IMR-90 (cell line): ENCODE measurements at regions not wholly inside any gene's neighbourhood (a gene's known extent, or its start where the extent isn't known, plus 50 kb on each side); places are given as distances from the start of the nearest gene placed in this dataset.

Source experiments
- ATAC-seq: fragments of 200-7000 bp; cut with Tn5 transposase; 2 replicates; pipeline ENCODE4 v1.9.1; 2020; ENCODE audit warnings: low read depth, mild to moderate bottlenecking, moderate library complexity
- BruUV-seq: library from RNA; stranded (reverse); fragments of 400-500 nt; replicated peaks from 2 replicates; lab custom pipeline; 2021; lab: Mats Ljungman, UMichigan
- CTCF ChIA-PET: fragments of 300-600 bp; formaldehyde crosslinking; extraction: SDS; loops from one replicate; lab custom pipeline; 2021; ENCODE audit warnings: antibody characterized with exemption; lab: Yijun Ruan, JAX
- POLR2A ChIA-PET: fragments of 300-600 bp; sonication (Branson Sonifier 250); formaldehyde crosslinking; loops from one replicate; lab custom pipeline; 2022; ENCODE audit warnings: antibody characterized with exemption; ENCODE audit not compliant: unreplicated experiment; lab: Charles Lee
- DNase-seq: peaks from one replicate; pipeline ENCODE4 v3.0.0; 2013
- H2AFZ ChIP-seq: replicated peaks from 2 replicates; pipeline ENCODE3; 2013; ENCODE audit warnings: low read length, mild to moderate bottlenecking; ENCODE audit not compliant: poor library complexity
- H2AK5ac ChIP-seq: 2 replicates; pipeline ENCODE4 v1.6.1; 2013; ENCODE audit warnings: low read depth, low read length, inconsistent platforms
- H2AK9ac ChIP-seq: replicated peaks from 2 replicates; pipeline ENCODE3; 2013; ENCODE audit warnings: mild to moderate bottlenecking, low read depth, low read length, moderate library complexity; ENCODE audit not compliant: poor library complexity
- H2BK120ac ChIP-seq: 2 replicates; pipeline ENCODE4 v1.6.1; 2013; ENCODE audit warnings: low read depth, low read length, inconsistent platforms
- H2BK15ac ChIP-seq: 3 replicates; pipeline ENCODE4 v1.6.1; 2013; ENCODE audit warnings: low read depth, low read length, inconsistent platforms
- H2BK20ac ChIP-seq: 2 replicates; pipeline ENCODE4 v1.6.1; 2013; ENCODE audit warnings: low read depth, mild to moderate bottlenecking, inconsistent platforms, low read length, moderate library complexity
- H2BK5ac ChIP-seq: 2 replicates; pipeline ENCODE4 v1.6.1; 2013; ENCODE audit warnings: mild to moderate bottlenecking, low read depth, low read length, inconsistent platforms; ENCODE audit not compliant: poor library complexity, severe bottlenecking
- H3K14ac ChIP-seq: replicated peaks from 2 replicates; pipeline ENCODE4 v1.6.1; 2013; ENCODE audit warnings: low read depth, low read length, inconsistent platforms
- H3K18ac ChIP-seq: 2 replicates; pipeline ENCODE4 v1.6.1; 2013; ENCODE audit warnings: low read depth, low read length, control low read depth
- H3K23ac ChIP-seq: 2 replicates; pipeline ENCODE4 v1.6.1; 2013; ENCODE audit warnings: low read depth, low read length, inconsistent platforms
- H3K27ac ChIP-seq: 2 replicates; pipeline ENCODE4 v1.5.1; 2013; ENCODE audit warnings: mild to moderate bottlenecking, control low read depth, low read length; ENCODE audit not compliant: insufficient read depth
- H3K27me3 ChIP-seq: 2 replicates; pipeline ENCODE4 v1.6.1; 2013; ENCODE audit warnings: low read length; ENCODE audit not compliant: control insufficient read depth, insufficient read depth
- H3K36me3 ChIP-seq: 2 replicates; pipeline ENCODE4 v1.6.1; 2013; ENCODE audit warnings: low read length, mixed read lengths; ENCODE audit not compliant: control insufficient read depth, insufficient read depth
- H3K4ac ChIP-seq: 2 replicates; pipeline ENCODE4 v1.6.1; 2013; ENCODE audit warnings: low read depth, low read length, inconsistent platforms
- H3K4me1 ChIP-seq: 2 replicates; pipeline ENCODE4 v1.6.1; 2013; ENCODE audit warnings: low read length, mixed read lengths; ENCODE audit not compliant: control insufficient read depth, insufficient read depth
- H3K4me2 ChIP-seq: 2 replicates; pipeline ENCODE4 v1.6.1; 2013; ENCODE audit warnings: low read depth, mild to moderate bottlenecking, control low read depth, low read length, moderate library complexity
- H3K4me3 ChIP-seq: 2 replicates; pipeline ENCODE4 v1.5.1; 2013; ENCODE audit warnings: low read depth, mild to moderate bottlenecking, control low read depth, low read length, moderate library complexity; ENCODE audit not compliant: insufficient read depth
- H3K56ac ChIP-seq: 2 replicates; pipeline ENCODE4 v1.6.1; 2013; ENCODE audit warnings: low read length, inconsistent platforms; ENCODE audit not compliant: insufficient read depth; ENCODE audit errors: extremely low read depth
- H3K79me1 ChIP-seq, 2 experiments: 2 replicates each; pipeline ENCODE4 v1.6.1; 2013; ENCODE audit warnings: low read length in 2 of 2, inconsistent platforms in 1 of 2, low read depth in 1 of 2
- H3K9ac ChIP-seq: 2 replicates; pipeline ENCODE4 v1.6.1; 2013; ENCODE audit warnings: low read depth, low read length, control low read depth
- H3K9me1 ChIP-seq: 2 replicates; pipeline ENCODE4 v1.6.1; 2013; ENCODE audit warnings: low read length, inconsistent platforms; ENCODE audit not compliant: insufficient read depth
- H3K9me3 ChIP-seq: 2 replicates; pipeline ENCODE4 v1.6.1; 2013; ENCODE audit warnings: low read length; ENCODE audit not compliant: control insufficient read depth, insufficient read depth
- H4K20me1 ChIP-seq: 2 replicates; pipeline ENCODE4 v1.6.1; 2013; ENCODE audit warnings: low read length, inconsistent platforms; ENCODE audit not compliant: insufficient read depth
- H4K5ac ChIP-seq: 2 replicates; pipeline ENCODE4 v1.6.1; 2013; ENCODE audit warnings: mild to moderate bottlenecking, low read depth, low read length, control low read depth
- H4K8ac ChIP-seq, 2 experiments: 2 replicates each; pipeline ENCODE4 v1.6.1; 2013; ENCODE audit warnings: low read depth in 2 of 2, low read length in 2 of 2, control low read depth in 1 of 2, inconsistent platforms in 1 of 2
- H4K91ac ChIP-seq: 2 replicates; pipeline ENCODE4 v1.6.1; 2013; ENCODE audit warnings: low read depth, low read length, inconsistent platforms; ENCODE audit not compliant: insufficient read depth
- CEBPB ChIP-seq: IDR thresholded peaks from 2 replicates; pipeline ENCODE4 v1.6.1; 2012; ENCODE audit warnings: low read depth, low read length, improper control_type of control experiment
- MAFK ChIP-seq: IDR thresholded peaks from 2 replicates; pipeline ENCODE4 v1.6.1; 2012; ENCODE audit warnings: low read depth, low read length, improper control_type of control experiment
- MAZ ChIP-seq: IDR thresholded peaks from 2 replicates; pipeline ENCODE4 v1.6.1; 2012; ENCODE audit warnings: low read depth, mild to moderate bottlenecking, low read length, improper control_type of control experiment, moderate library complexity, borderline replicate concordance
- NFE2L2 ChIP-seq: fragments of 150-350 bp; IDR thresholded peaks from 2 replicates; pipeline ENCODE4 v1.6.1; 2016; ENCODE audit warnings: low read depth, mild to moderate bottlenecking, low read length
- POLR2A ChIP-seq: IDR thresholded peaks from 2 replicates; pipeline ENCODE4 v1.6.1; 2012; ENCODE audit warnings: mild to moderate bottlenecking, low read depth, low read length
- RAD21 ChIP-seq: IDR thresholded peaks from 2 replicates; pipeline ENCODE4 v1.6.1; 2012; ENCODE audit warnings: low read length, improper control_type of control experiment
- RFX5 ChIP-seq: IDR thresholded peaks from 2 replicates; pipeline ENCODE4 v1.8.0; 2012; ENCODE audit warnings: low read depth, mild to moderate bottlenecking, low read length, moderate library complexity
- SMC3 ChIP-seq: fragments of 150-350 bp; IDR thresholded peaks from 2 replicates; pipeline ENCODE4 v1.6.1; 2016; ENCODE audit warnings: low read depth, mild to moderate bottlenecking, antibody characterized with exemption, low read length, moderate library complexity
- WGBS, 2 experiments: methylation state at CpG; one replicate each; pipeline versions ENCODE4 v1.1.5 to v1.1.7; 2013; ENCODE audit warnings: missing lambda C conversion rate in 2 of 2; ENCODE audit not compliant: insufficient read length in 1 of 2; ENCODE audit errors: extremely low coverage in 2 of 2; 5-methylcytosine and 5-hydroxymethylcytosine counted together
- dilution Hi-C: fragments of 300-500 bp; cut with HindIII; formaldehyde crosslinking; loops from one replicate; pipeline ENCODE4 v1.14.3; 2018; ENCODE audit warnings: low sequenced_read_pairs; ENCODE audit not compliant: unreplicated experiment
- in situ Hi-C: fragments of 300-500 bp; cut with MboI; formaldehyde crosslinking; loops from 3 replicates; pipeline ENCODE4 v1.14.3; 2019; ENCODE audit warnings: low sequenced_read_pairs, inconsistent platforms, mixed read lengths
- intact Hi-C: fragments of 100-400 bp; cut with micrococcal nuclease; formaldehyde crosslinking; loops from 2 replicates; pipeline ENCODE4 v1.10.0; 2022
- TF ChIP-seq, protein P1 (sequence below): conservative IDR thresholded peaks from 2 replicates; pipeline ENCODE4 v1.5.1; 2012; ENCODE audit warnings: mild to moderate bottlenecking, low read depth, low read length, improper control_type of control experiment
- TF ChIP-seq, protein P2 (sequence below): fragments of 150-350 bp; IDR thresholded peaks from 2 replicates; pipeline ENCODE4 v1.6.1; 2017; ENCODE audit warnings: mild to moderate bottlenecking, antibody characterized with exemption, low read length, low read depth
- TF ChIP-seq, protein P3 (sequence below): fragments of 150-350 bp; IDR thresholded peaks from 2 replicates; pipeline ENCODE4 v1.6.1; 2016; ENCODE audit warnings: low read depth, mild to moderate bottlenecking, low read length, moderate library complexity, borderline replicate concordance

DNA sequence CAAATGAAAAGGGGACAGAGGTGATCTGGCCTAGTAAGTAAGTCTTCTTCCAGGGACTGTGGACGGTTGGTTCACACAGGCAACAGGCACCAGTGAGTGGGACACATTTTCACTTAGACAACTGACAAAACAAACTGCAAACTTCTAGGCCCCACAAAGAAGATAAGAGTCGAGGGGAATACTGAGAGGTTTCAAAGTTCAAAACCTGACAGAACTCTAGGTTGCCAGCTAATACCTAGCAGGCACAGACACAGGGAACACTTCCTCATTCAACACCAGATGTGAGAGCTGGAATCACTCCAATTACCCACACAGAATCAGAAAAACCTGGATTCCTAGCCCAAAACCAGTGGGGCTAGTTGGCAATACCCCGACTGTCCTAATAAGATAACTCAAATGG lies 621.7 kb downstream of the ZPLD1 start:
- H2BK120ac ChIP-seq: no peak overlapping the region
- no peak overlapping the region for H2AFZ ChIP-seq
- H4K20me1 ChIP-seq: no peaks in the 10 kb centered on the region
- H3K27ac ChIP-seq: no peak overlapping the region
- in situ Hi-C loops: no loop called here
- no peak overlapping the region for H3K4ac ChIP-seq
- H2AK9ac ChIP-seq: no peak overlapping the region
- no peak overlapping the region for H4K8ac ChIP-seq
- dilution Hi-C loops: no loop called here
- no peak overlapping the region for H3K23ac ChIP-seq
- CTCF ChIA-PET: no interaction called here
- H3K9ac ChIP-seq: no peak overlapping the region
- H3K9me3 ChIP-seq: no peaks in the 10 kb centered on the region
- no peak overlapping the region for H4K5ac ChIP-seq
- POLR2A ChIA-PET: no interaction called here
- H2AK5ac ChIP-seq: no peak overlapping the region
- intact Hi-C loops: no loop called here
- H3K79me1 ChIP-seq: no peaks in the 10 kb centered on the region
- no peak overlapping the region for H3K4me3 ChIP-seq
- no peaks in the 10 kb centered on the region for H3K27me3 ChIP-seq
- TF ChIP-seq MAZ: no peak
- TF ChIP-seq, protein P1, sequence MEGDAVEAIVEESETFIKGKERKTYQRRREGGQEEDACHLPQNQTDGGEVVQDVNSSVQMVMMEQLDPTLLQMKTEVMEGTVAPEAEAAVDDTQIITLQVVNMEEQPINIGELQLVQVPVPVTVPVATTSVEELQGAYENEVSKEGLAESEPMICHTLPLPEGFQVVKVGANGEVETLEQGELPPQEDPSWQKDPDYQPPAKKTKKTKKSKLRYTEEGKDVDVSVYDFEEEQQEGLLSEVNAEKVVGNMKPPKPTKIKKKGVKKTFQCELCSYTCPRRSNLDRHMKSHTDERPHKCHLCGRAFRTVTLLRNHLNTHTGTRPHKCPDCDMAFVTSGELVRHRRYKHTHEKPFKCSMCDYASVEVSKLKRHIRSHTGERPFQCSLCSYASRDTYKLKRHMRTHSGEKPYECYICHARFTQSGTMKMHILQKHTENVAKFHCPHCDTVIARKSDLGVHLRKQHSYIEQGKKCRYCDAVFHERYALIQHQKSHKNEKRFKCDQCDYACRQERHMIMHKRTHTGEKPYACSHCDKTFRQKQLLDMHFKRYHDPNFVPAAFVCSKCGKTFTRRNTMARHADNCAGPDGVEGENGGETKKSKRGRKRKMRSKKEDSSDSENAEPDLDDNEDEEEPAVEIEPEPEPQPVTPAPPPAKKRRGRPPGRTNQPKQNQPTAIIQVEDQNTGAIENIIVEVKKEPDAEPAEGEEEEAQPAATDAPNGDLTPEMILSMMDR: no peak
- no peak for TF ChIP-seq RFX5
- TF ChIP-seq, protein P2, sequence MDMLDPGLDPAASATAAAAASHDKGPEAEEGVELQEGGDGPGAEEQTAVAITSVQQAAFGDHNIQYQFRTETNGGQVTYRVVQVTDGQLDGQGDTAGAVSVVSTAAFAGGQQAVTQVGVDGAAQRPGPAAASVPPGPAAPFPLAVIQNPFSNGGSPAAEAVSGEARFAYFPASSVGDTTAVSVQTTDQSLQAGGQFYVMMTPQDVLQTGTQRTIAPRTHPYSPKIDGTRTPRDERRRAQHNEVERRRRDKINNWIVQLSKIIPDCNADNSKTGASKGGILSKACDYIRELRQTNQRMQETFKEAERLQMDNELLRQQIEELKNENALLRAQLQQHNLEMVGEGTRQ: no peak
- no peak for TF ChIP-seq RAD21
- TF ChIP-seq NFE2L2: no peak
- TF ChIP-seq, protein P3, sequence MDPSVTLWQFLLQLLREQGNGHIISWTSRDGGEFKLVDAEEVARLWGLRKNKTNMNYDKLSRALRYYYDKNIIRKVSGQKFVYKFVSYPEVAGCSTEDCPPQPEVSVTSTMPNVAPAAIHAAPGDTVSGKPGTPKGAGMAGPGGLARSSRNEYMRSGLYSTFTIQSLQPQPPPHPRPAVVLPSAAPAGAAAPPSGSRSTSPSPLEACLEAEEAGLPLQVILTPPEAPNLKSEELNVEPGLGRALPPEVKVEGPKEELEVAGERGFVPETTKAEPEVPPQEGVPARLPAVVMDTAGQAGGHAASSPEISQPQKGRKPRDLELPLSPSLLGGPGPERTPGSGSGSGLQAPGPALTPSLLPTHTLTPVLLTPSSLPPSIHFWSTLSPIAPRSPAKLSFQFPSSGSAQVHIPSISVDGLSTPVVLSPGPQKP: no peak
- TF ChIP-seq POLR2A: no peak
- TF ChIP-seq CEBPB: no peak
- TF ChIP-seq SMC3: no peak
- TF ChIP-seq MAFK: no peak
- H2BK15ac ChIP-seq: no peak overlapping the region
- no peaks in the 10 kb centered on the region for H3K36me3 ChIP-seq
- DNase-seq (no peak), ATAC-seq (no peak)
- no peak overlapping the region for H2BK5ac ChIP-seq
- H3K4me2 ChIP-seq: no peak overlapping the region
- H3K9me1 ChIP-seq: no peaks in the 10 kb centered on the region
- H3K14ac ChIP-seq: no peak overlapping the region
- no peak overlapping the region for H2BK20ac ChIP-seq
- H4K91ac ChIP-seq: no peak overlapping the region
- no TSS peak for BruUV-seq
- no CpG with 5 or more reads among the region's 3 CpGs for WGBS, 2 experiments
- H3K4me1 ChIP-seq: no peaks in the 10 kb centered on the region
- no peak overlapping the region for H3K18ac ChIP-seq
- no peak overlapping the region for H3K56ac ChIP-seq
